SK-N-MC (cell line): ENCODE measurements at regions not wholly inside any gene's neighbourhood (a gene's known extent, or its start where the extent isn't known, plus 50 kb on each side); places are given as distances from the start of the nearest gene placed in this dataset.
"Not testable (repeated sequence)": the region's sequence is repeated elsewhere in the genome, so short reads cannot be mapped to it uniquely, and the experiment has no call there.

Experiments
- DNase-seq: peaks from one replicate; pipeline ENCODE4 v3.0.0-alpha.2; 2011; ENCODE audit warnings: low read depth, low spot score
- H3K27ac ChIP-seq: fragments of 200-600 bp; sonication (generic); 2 replicates; pipeline ENCODE4 v1.5.1; 2016; ENCODE audit warnings: mixed run types
- H3K36me3 ChIP-seq: fragments of 200-600 bp; sonication (generic); 2 replicates; pipeline ENCODE4 v1.6.1; 2017; ENCODE audit warnings: antibody characterized with exemption, low read length, mixed read lengths; ENCODE audit not compliant: insufficient read depth
- H3K4me3 ChIP-seq: fragments of 200-600 bp; sonication (generic); 2 replicates; pipeline ENCODE4 v1.5.1; 2016
- H3K9ac ChIP-seq: fragments of 200-600 bp; sonication (generic); 2 replicates; pipeline ENCODE4 v1.8.0; 2017; ENCODE audit warnings: mixed run types, mixed read lengths; ENCODE audit not compliant: insufficient read length
- H3K9me3 ChIP-seq: fragments of 200-600 bp; sonication (generic); 2 replicates; pipeline ENCODE4 v1.6.1; 2017; ENCODE audit warnings: low read depth, mild to moderate bottlenecking, antibody characterized with exemption, low read length, moderate library complexity, mixed read lengths
- EZH2 ChIP-seq: fragments of 200-600 bp; sonication (generic); IDR thresholded peaks from one replicate; pipeline ENCODE4 v1.6.1; 2017; ENCODE audit warnings: antibody characterized with exemption
- FOXP2 ChIP-seq: optimal IDR thresholded peaks from 2 replicates; pipeline ENCODE3; 2011; ENCODE audit warnings: mild to moderate bottlenecking, moderate library complexity; ENCODE audit not compliant: insufficient read depth; ENCODE audit errors: extremely low read length, control extremely low read depth
- POLR2AphosphoS5 ChIP-seq: IDR thresholded peaks from 2 replicates; pipeline ENCODE4 v1.6.1; 2012; ENCODE audit warnings: mild to moderate bottlenecking, low read depth, low read length, borderline replicate concordance

GRCh38 chr14:49139593-49139992 is 446.6 kb downstream of the RPS29 start:
- DNase-seq = no peak
- Histone ChIP-seq H3K9ac (no peak overlapping the region), H3K4me3 (no peak overlapping the region), H3K9me3 (no peaks in the 10 kb centered on the region), H3K36me3 (no peaks in the 10 kb centered on the region), H3K27ac (no peak overlapping the region)
- TF ChIP-seq POLR2AphosphoS5 = no peak
- no peak for TF ChIP-seq EZH2
- no peak for TF ChIP-seq FOXP2

DNA sequence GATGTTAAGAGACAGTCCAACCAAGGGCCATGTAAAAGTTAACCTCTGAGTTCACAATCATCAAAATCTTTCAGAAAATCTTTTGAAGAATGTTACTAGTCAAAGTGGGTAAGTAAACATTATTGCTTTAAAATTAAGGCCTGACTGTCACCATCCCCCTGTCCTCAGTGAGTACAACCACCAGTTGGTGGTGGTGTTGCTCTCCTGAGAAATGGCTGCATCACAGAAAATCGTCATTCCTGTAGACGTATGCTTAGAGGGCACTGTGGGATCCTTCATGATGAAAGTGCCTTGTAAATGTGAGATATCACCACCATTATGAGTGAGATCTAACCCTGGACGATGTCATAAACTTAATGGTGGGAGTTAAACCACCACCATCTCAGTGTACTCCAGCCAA is 451.2 kb downstream of the RPS29 start:
- no peak for DNase-seq
- Histone ChIP-seq H3K36me3 (no peaks in the 10 kb centered on the region), H3K4me3 (no peak overlapping the region), H3K27ac (no peak overlapping the region), H3K9me3 (no peaks in the 10 kb centered on the region), H3K9ac (no peak overlapping the region)
- TF ChIP-seq FOXP2 = no peak
- TF ChIP-seq POLR2AphosphoS5 = no peak
- no peak for TF ChIP-seq EZH2

- TF ChIP-seq EZH2 (no peak), FOXP2 (no peak), POLR2AphosphoS5 (no peak)
- Histone ChIP-seq H3K36me3 (no peaks in the 10 kb centered on the region), H3K27ac (no peak overlapping the region), H3K9ac (no peak overlapping the region), H3K9me3 (no peaks in the 10 kb centered on the region), H3K4me3 (no peak overlapping the region)
- DNase-seq = no peak
Observed at GRCh38 chr14:49121246-49121645, 464.9 kb downstream of the RPS29 start.

DNA sequence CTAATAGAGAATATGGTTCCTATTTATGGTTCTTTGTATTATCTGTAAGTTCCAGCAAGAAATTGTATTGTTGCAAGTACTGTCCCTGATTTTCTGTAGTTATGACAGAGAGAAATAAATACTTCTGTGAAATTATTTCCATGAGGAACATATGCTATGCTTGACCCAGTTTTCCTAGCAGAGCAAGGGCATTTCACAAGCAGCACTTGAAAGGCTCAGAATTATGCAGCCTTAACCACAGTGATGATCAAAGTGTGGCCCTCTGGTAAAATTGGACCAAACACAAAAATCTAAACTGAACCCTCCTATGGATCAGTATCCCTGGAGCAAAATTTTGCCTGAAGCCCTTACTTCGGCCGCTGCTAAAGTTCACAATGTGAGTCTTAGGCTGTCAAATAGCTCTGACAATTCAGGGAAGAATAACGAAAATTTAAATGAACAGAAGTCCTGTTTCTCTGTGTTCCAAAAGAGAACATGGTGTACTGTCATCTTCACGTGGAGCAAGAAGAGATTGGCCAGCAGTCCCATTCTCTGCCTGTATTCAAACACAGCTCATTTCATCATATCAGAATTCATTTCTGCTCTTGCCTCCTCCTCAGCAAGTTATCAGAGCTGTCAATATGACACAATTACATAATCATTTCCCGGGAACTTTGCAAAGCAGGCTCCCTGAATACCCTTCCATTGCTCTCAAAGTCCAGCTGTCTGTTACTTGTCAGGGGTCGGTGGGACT is 471.9 kb downstream of the RPS29 start:
- no peaks in the 10 kb centered on the region for H3K9me3 ChIP-seq
- H3K27ac ChIP-seq = no peak overlapping the region
- no peak for TF ChIP-seq FOXP2
- no peak for TF ChIP-seq POLR2AphosphoS5
- no peak for TF ChIP-seq EZH2
- H3K36me3 ChIP-seq = no peaks in the 10 kb centered on the region
- DNase-seq = no peak
- H3K4me3 ChIP-seq = no peak overlapping the region
- no peak overlapping the region for H3K9ac ChIP-seq

GRCh38 chr14:49106741-49107667 is 479.2 kb downstream of the RPS29 start:
- H3K9me3 ChIP-seq = no peaks in the 10 kb centered on the region
- H3K4me3 ChIP-seq = no peak overlapping the region
- no peak overlapping the region for H3K27ac ChIP-seq
- no peak overlapping the region for H3K9ac ChIP-seq
- no peak for DNase-seq
- TF ChIP-seq POLR2AphosphoS5 (no peak), EZH2 (no peak), FOXP2 (no peak)
- H3K36me3 ChIP-seq = no peaks in the 10 kb centered on the region

DNA sequence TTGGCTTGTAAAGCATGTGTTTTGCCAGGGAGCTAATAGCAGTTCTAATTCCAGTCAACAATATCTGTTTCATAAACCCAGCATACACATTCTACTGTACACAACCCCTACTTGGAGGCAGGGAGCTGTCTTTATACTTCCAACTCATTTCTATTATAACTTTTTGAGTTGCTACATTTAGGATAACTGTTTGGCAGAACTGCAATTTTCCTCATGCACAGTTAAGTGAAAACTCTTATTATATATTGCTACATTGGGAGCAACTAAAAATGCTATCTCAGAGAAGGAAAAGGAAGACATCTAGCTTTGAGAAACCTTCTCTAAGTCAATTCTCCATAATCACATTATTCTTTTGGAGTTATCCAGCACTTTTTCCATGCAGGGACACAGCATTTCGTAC is 480.2 kb downstream of the RPS29 start:
- H3K36me3 ChIP-seq = no peaks in the 10 kb centered on the region
- DNase-seq = no peak
- H3K4me3 ChIP-seq = no peak overlapping the region
- H3K27ac ChIP-seq = no peak overlapping the region
- no peaks in the 10 kb centered on the region for H3K9me3 ChIP-seq
- TF ChIP-seq FOXP2 = no peak
- no peak for TF ChIP-seq EZH2
- TF ChIP-seq POLR2AphosphoS5 = no peak
- no peak overlapping the region for H3K9ac ChIP-seq

DNA sequence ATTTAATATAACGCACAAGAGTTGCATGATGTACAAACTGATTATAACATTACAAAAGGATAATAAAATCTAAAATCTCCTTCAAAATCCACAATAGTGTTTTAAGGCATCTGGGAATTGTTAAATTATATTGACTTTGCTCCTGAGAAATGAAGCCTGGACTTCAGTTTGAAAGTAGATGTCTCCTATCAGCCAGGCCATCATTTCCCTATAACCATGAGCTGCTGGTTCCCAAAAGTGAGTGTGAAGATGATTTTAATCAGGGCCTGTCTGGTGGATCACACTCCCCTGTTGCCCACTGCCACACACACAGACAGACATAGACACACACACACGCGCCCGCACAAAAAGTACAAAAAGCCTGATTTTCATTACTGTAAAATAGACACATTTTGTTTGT is 480.7 kb downstream of the RPS29 start:
- Histone ChIP-seq H3K36me3 (no peaks in the 10 kb centered on the region), H3K27ac (no peak overlapping the region), H3K9ac (no peak overlapping the region), H3K4me3 (no peak overlapping the region), H3K9me3 (no peaks in the 10 kb centered on the region)
- DNase-seq = no peak
- TF ChIP-seq FOXP2 = no peak
- no peak for TF ChIP-seq POLR2AphosphoS5
- TF ChIP-seq EZH2 = no peak

DNA sequence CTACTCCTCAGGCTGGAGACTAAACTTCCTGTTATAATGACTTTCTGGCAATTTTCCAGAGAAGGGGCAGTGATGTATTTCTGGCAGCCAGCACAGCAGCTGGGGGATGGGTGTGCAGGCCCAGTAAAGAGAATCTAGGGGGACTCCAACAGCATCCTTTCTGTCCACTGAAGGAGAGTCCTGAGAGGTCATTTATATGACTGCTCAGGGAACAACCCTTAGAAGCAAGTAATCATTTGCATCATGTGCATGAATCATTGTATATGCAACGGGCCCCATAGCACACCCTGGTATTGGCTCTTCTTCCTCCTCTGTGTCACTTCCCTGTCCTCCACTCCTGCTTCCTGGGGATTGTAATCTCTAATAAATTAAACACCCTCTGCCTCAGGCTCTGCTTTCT is 493.8 kb downstream of the RPS29 start:
- Histone ChIP-seq H3K36me3 (no peaks in the 10 kb centered on the region), H3K9me3 (no peaks in the 10 kb centered on the region), H3K9ac (no peak overlapping the region), H3K27ac (no peak overlapping the region), H3K4me3 (no peak overlapping the region)
- no peak for DNase-seq
- TF ChIP-seq FOXP2 (no peak), POLR2AphosphoS5 (no peak), EZH2 (no peak)

DNA sequence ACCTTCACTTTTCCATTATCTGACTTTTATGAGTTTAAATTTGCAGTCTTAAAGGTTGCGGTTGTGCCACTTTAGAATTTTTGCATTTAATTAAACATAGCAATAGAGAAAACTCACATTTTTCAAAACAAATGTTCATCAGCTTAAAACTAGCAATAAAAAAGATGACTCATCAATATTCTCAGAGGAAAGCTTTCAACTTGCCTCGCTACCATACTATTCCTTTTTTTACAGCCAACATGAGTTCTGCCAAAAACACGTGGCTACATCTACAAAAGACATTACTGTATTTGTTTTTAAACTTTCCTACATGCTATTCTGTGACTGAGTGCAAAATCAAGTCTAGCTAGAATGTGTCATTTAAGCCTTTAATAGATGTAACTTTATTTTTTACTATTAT is 497.1 kb downstream of the RPS29 start:
- no peak overlapping the region for H3K27ac ChIP-seq
- no peak for DNase-seq
- TF ChIP-seq FOXP2 (no peak), EZH2 (no peak), POLR2AphosphoS5 (no peak)
- H3K36me3 ChIP-seq = no peaks in the 10 kb centered on the region
- no peaks in the 10 kb centered on the region for H3K9me3 ChIP-seq
- H3K9ac ChIP-seq = no peak overlapping the region
- no peak overlapping the region for H3K4me3 ChIP-seq

GRCh38 chr14:49073292-49073691 is 512.9 kb downstream of the RPS29 start:
- not testable (repeated sequence) for H3K36me3 ChIP-seq, H3K9me3 ChIP-seq, H3K9ac ChIP-seq, DNase-seq, H3K4me3 ChIP-seq, H3K27ac ChIP-seq
